SK-N-SH treated with all-trans-retinoic acid at 6 μM for 48 hours (cell line): ENCODE measurements at regions not wholly inside any gene's neighbourhood (a gene's known extent, or its start where the extent isn't known, plus 50 kb on each side); places are given as distances from the start of the nearest gene placed in this dataset.
A peak's percentile ranks its signal among the peaks of the same experiment; 100 is the strongest.

ENCODE experiments used
- ATAC-seq: fragments of 200-7000 bp; cut with Tn5 transposase; 3 replicates; pipeline ENCODE4 v1.9.1; 2020; ENCODE audit warnings: mild to moderate bottlenecking, moderate library complexity
- ARNTL ChIP-seq: fragments of 450-650 bp; formaldehyde crosslinking; IDR thresholded peaks from 2 replicates; pipeline ENCODE4 v1.5.0; 2020; ENCODE audit warnings: low read depth, mild to moderate bottlenecking, moderate library complexity, borderline replicate concordance
- BACH2 ChIP-seq: fragments of 250-450 bp; sonication (Bioruptor Pico); IDR thresholded peaks from 2 replicates; pipeline ENCODE4 v1.9.0; 2021; ENCODE audit warnings: mild to moderate bottlenecking, borderline replicate concordance
- CREB5 ChIP-seq: fragments of 250-450 bp; sonication (Bioruptor Pico); IDR thresholded peaks from 2 replicates; pipeline ENCODE4 v1.5.1; 2020; ENCODE audit warnings: low read depth, mild to moderate bottlenecking, moderate library complexity
- CSDC2 ChIP-seq: fragments of 250-450 bp; sonication (Bioruptor Pico); IDR thresholded peaks from 2 replicates; pipeline ENCODE4 v1.5.0; 2020; ENCODE audit warnings: mild to moderate bottlenecking, moderate library complexity
- CSRNP3 ChIP-seq: fragments of 250-450 bp; sonication (Bioruptor Pico); IDR thresholded peaks from 2 replicates; pipeline ENCODE4 v1.5.1; 2021; ENCODE audit warnings: mild to moderate bottlenecking, moderate library complexity
- ESRRG ChIP-seq: fragments of 250-450 bp; sonication (Bioruptor Pico); IDR thresholded peaks from 2 replicates; pipeline ENCODE4 v1.6.1; 2021; ENCODE audit warnings: mild to moderate bottlenecking
- ISL1 ChIP-seq: fragments of 250-450 bp; sonication (Bioruptor Pico); IDR thresholded peaks from 2 replicates; pipeline ENCODE4 v2.1.2; 2022; ENCODE audit warnings: mild to moderate bottlenecking, moderate library complexity
- OSR1 ChIP-seq: fragments of 250-450 bp; sonication (Bioruptor Pico); IDR thresholded peaks from 2 replicates; pipeline ENCODE4 v1.8.0; 2022; ENCODE audit warnings: moderate library complexity, mild to moderate bottlenecking, inconsistent platforms
- PATZ1 ChIP-seq: fragments of 250-450 bp; sonication (Bioruptor Pico); IDR thresholded peaks from 2 replicates; pipeline ENCODE4 v1.8.0; 2020; ENCODE audit warnings: mild to moderate bottlenecking, moderate library complexity, borderline replicate concordance
- POU6F1 ChIP-seq: fragments of 250-450 bp; sonication (Bioruptor Pico); IDR thresholded peaks from 2 replicates; pipeline ENCODE4 v1.8.0; 2021; ENCODE audit warnings: low read depth, mild to moderate bottlenecking, moderate library complexity, borderline replicate concordance
- PPARA ChIP-seq: fragments of 250-450 bp; sonication (Bioruptor Pico); IDR thresholded peaks from 2 replicates; pipeline ENCODE4 v1.5.0; 2020; ENCODE audit warnings: mild to moderate bottlenecking, borderline replicate concordance
- SNAI2 ChIP-seq: fragments of 250-450 bp; sonication (Bioruptor Pico); IDR thresholded peaks from 2 replicates; pipeline ENCODE4 v1.5.0; 2020; ENCODE audit warnings: mild to moderate bottlenecking, moderate library complexity
- TCF4 ChIP-seq: fragments of 250-450 bp; sonication (Bioruptor Pico); IDR thresholded peaks from 2 replicates; pipeline ENCODE4 v1.8.0; 2021; ENCODE audit warnings: mild to moderate bottlenecking, moderate library complexity, borderline replicate concordance
- TOX ChIP-seq: fragments of 250-450 bp; sonication (Bioruptor Pico); IDR thresholded peaks from 2 replicates; pipeline ENCODE4 v1.8.0; 2021; ENCODE audit warnings: mild to moderate bottlenecking, moderate library complexity, borderline replicate concordance
- TSHZ2 ChIP-seq: fragments of 250-450 bp; sonication (Bioruptor Pico); IDR thresholded peaks from 2 replicates; pipeline ENCODE4 v1.5.0; 2020; ENCODE audit warnings: mild to moderate bottlenecking, moderate library complexity
- ZC3H10 ChIP-seq: fragments of 250-450 bp; sonication (Bioruptor Pico); IDR thresholded peaks from 2 replicates; pipeline ENCODE4 v1.5.1; 2021; ENCODE audit warnings: mild to moderate bottlenecking, moderate library complexity
- ZFP3 ChIP-seq: fragments of 250-450 bp; sonication (Bioruptor Pico); IDR thresholded peaks from 2 replicates; pipeline ENCODE4 v1.5.0; 2020; ENCODE audit warnings: mild to moderate bottlenecking, moderate library complexity
- ZFP30 ChIP-seq: fragments of 450-650 bp; formaldehyde crosslinking; IDR thresholded peaks from 2 replicates; pipeline ENCODE4 v1.5.0; 2022; ENCODE audit warnings: mild to moderate bottlenecking, moderate library complexity
- ZNF565 ChIP-seq: fragments of 450-650 bp; formaldehyde crosslinking; conservative IDR thresholded peaks from 2 replicates; pipeline ENCODE4 v1.5.0; 2020; ENCODE audit warnings: low read depth, mild to moderate bottlenecking, moderate library complexity
- ZNF70 ChIP-seq: fragments of 450-650 bp; formaldehyde crosslinking; IDR thresholded peaks from 2 replicates; pipeline ENCODE4 v1.5.0; 2020; ENCODE audit warnings: mild to moderate bottlenecking, moderate library complexity
- ZNF8 ChIP-seq: fragments of 450-650 bp; formaldehyde crosslinking; IDR thresholded peaks from 2 replicates; pipeline ENCODE4 v1.5.0; 2020; ENCODE audit warnings: mild to moderate bottlenecking, moderate library complexity

- TF ChIP-seq OSR1 (CRISPR knock-in tag) (no peak), TCF4 (CRISPR knock-in tag) (0 out of 2 replicates have a peak, but pooled peaks have one; percentile 10)
- no peak for ATAC-seq
Measured at GRCh38 chr18:67652288-67652687, 135.8 kb upstream of the DSEL start.

GRCh38 chr18:67651438-67651837, 134.9 kb upstream of the DSEL start:
- ATAC-seq: no peak
- TF ChIP-seq ZNF565 (CRISPR knock-in tag): no peak
- no peak for TF ChIP-seq TOX (CRISPR knock-in tag)
- TF ChIP-seq ISL1 (CRISPR knock-in tag): no peak
- no peak for TF ChIP-seq SNAI2 (CRISPR knock-in tag)
- TF ChIP-seq ESRRG: no peak
- no peak for TF ChIP-seq ZNF8 (CRISPR knock-in tag)
- no peak for TF ChIP-seq BACH2
- no peak for TF ChIP-seq OSR1 (CRISPR knock-in tag)

GRCh38 chr18:67650686-67651385, 134.3 kb upstream of the DSEL start:
- TF ChIP-seq CREB5 (CRISPR knock-in tag) (no peak), ISL1 (CRISPR knock-in tag) (no peak), PPARA (CRISPR knock-in tag) (no peak), ZNF565 (CRISPR knock-in tag) (no peak), SNAI2 (CRISPR knock-in tag) (no peak)
- ATAC-seq: no peak

GRCh38 chr18:67646890-67647289, 130.4 kb upstream of the DSEL start:
- TF ChIP-seq ZFP30 (no peak), CSRNP3 (CRISPR knock-in tag) (no peak), OSR1 (CRISPR knock-in tag) (no peak), ARNTL (no peak)
- ATAC-seq: no peak

- TF ChIP-seq SNAI2 (CRISPR knock-in tag) (no peak), ESRRG (no peak), ZNF8 (CRISPR knock-in tag) (no peak), TSHZ2 (CRISPR knock-in tag) (no peak), TOX (CRISPR knock-in tag) (no peak), ZFP30 (no peak), ZFP3 (CRISPR knock-in tag) (no peak), OSR1 (CRISPR knock-in tag) (no peak)
- ATAC-seq: no peak
Measured at GRCh38 chr18:67644226-67644625, 127.7 kb upstream of the DSEL start.

GRCh38 chr18:67639872-67640271, 123.4 kb upstream of the DSEL start:
- ATAC-seq: no peak
- TF ChIP-seq PATZ1: no peak
- TF ChIP-seq ISL1 (CRISPR knock-in tag): no peak
- no peak for TF ChIP-seq CREB5 (CRISPR knock-in tag)
- no peak for TF ChIP-seq CSDC2 (CRISPR knock-in tag)
- TF ChIP-seq TCF4 (CRISPR knock-in tag): no peak
- TF ChIP-seq OSR1 (CRISPR knock-in tag): no peak
- no peak for TF ChIP-seq ZNF70 (CRISPR knock-in tag)
- TF ChIP-seq ZC3H10 (CRISPR knock-in tag): no peak
- no peak for TF ChIP-seq POU6F1
- TF ChIP-seq ZNF8 (CRISPR knock-in tag): no peak
- no peak for TF ChIP-seq BACH2
